GM10266 (cell line): ENCODE measurements at regions not wholly inside any gene's neighbourhood (a gene's known extent, or its start where the extent isn't known, plus 50 kb on each side); places are given as distances from the start of the nearest gene placed in this dataset.
"Not testable (repeated sequence)": the region's sequence is repeated elsewhere in the genome, so short reads cannot be mapped to it uniquely, and the experiment has no call there.

Source experiments
- DNase-seq: peaks from one replicate; pipeline ENCODE4 v3.0.0; 2012; ENCODE audit errors: extremely low spot score
- CTCF ChIP-seq: IDR thresholded peaks from 2 replicates; pipeline ENCODE4 v1.5.1; 2012; ENCODE audit warnings: mild to moderate bottlenecking, low read depth; ENCODE audit not compliant: control insufficient read depth, insufficient read depth; ENCODE audit errors: missing control alignments

GRCh38 chr12:94012071-94012470 is 136.3 kb upstream of the PLXNC1 start:
- TF ChIP-seq CTCF = no peak
- no peak for DNase-seq

GRCh38 chr12:94012590-94012989 is 135.8 kb upstream of the PLXNC1 start:
- no peak for DNase-seq
- no peak for TF ChIP-seq CTCF

GRCh38 chr12:94017247-94017646 is 131.1 kb upstream of the PLXNC1 start:
- DNase-seq = not testable (repeated sequence)

GRCh38 chr12:94020335-94020734 is 128.0 kb upstream of the PLXNC1 start:
- DNase-seq = no peak
- TF ChIP-seq CTCF = no peak

- DNase-seq = no peak
- no peak for TF ChIP-seq CTCF
Measured at GRCh38 chr12:94023879-94024278, 124.5 kb upstream of the PLXNC1 start.

GRCh38 chr12:94025068-94025467 is 123.3 kb upstream of the PLXNC1 start:
- no peak for DNase-seq
- no peak for TF ChIP-seq CTCF

- DNase-seq = no peak
- no peak for TF ChIP-seq CTCF
Measured at GRCh38 chr12:94025756-94026155, 122.6 kb upstream of the PLXNC1 start.

- TF ChIP-seq CTCF = no peak
Measured at GRCh38 chr12:94026596-94026995, 121.8 kb upstream of the PLXNC1 start.

More at GRCh38 chr12:94026596-94026995, 121.8 kb upstream of the PLXNC1 start:
- no peak for DNase-seq
